IPS DF 19.7 (cell line): ENCODE measurements at regions not wholly inside any gene's neighbourhood (a gene's known extent, or its start where the extent isn't known, plus 50 kb on each side); places are given as distances from the start of the nearest gene placed in this dataset.

Experiments used
- DNase-seq: peaks from one replicate; pipeline ENCODE4 v3.0.0-alpha.2; 2013; ENCODE audit warnings: low read depth, low spot score

GRCh38 chr15:99440551-99441443, 125.0 kb upstream of the MEF2A start:
- no peak for DNase-seq

- DNase-seq: no peak
Measured at GRCh38 chr15:99441444-99441800, 124.4 kb upstream of the MEF2A start.

GRCh38 chr15:99441871-99442251, 123.9 kb upstream of the MEF2A start:
- no peak for DNase-seq

GRCh38 chr15:99442252-99442897, 123.4 kb upstream of the MEF2A start:
- no peak for DNase-seq

GRCh38 chr15:99443056-99443756, 122.6 kb upstream of the MEF2A start:
- DNase-seq: no peak

- DNase-seq: no peak
Measured at GRCh38 chr15:99443768-99444446, 121.9 kb upstream of the MEF2A start.

GRCh38 chr15:99445272-99445850, 120.4 kb upstream of the MEF2A start:
- DNase-seq: no peak

GRCh38 chr15:99446565-99447496, 119.0 kb upstream of the MEF2A start:
- DNase-seq: no peak

- no peak for DNase-seq
Measured at GRCh38 chr15:99447497-99448371, 118.0 kb upstream of the MEF2A start.

- DNase-seq: no peak
Measured at GRCh38 chr15:99449514-99449913, 116.3 kb upstream of the MEF2A start.

- DNase-seq: no peak
Measured at GRCh38 chr15:99450896-99451358, 114.9 kb upstream of the MEF2A start.

GRCh38 chr15:99451484-99451883, 114.3 kb upstream of the MEF2A start:
- no peak for DNase-seq

- no peak for DNase-seq
Measured at GRCh38 chr15:99452010-99452409, 113.8 kb upstream of the MEF2A start.

- DNase-seq: no peak
Measured at GRCh38 chr15:99452728-99453636, 112.8 kb upstream of the MEF2A start.

- no peak for DNase-seq
Measured at GRCh38 chr15:99453637-99454030, 112.2 kb upstream of the MEF2A start.

GRCh38 chr15:99454107-99454809, 111.5 kb upstream of the MEF2A start:
- no peak for DNase-seq

- DNase-seq: no peak
Measured at GRCh38 chr15:99454941-99455788, 110.6 kb upstream of the MEF2A start.
